ENCODE measurements at regions not wholly inside any gene's neighbourhood (a gene's known extent, or its start where the extent isn't known, plus 50 kb on each side); places are given as distances from the start of the nearest gene placed in this dataset.

DNA sequence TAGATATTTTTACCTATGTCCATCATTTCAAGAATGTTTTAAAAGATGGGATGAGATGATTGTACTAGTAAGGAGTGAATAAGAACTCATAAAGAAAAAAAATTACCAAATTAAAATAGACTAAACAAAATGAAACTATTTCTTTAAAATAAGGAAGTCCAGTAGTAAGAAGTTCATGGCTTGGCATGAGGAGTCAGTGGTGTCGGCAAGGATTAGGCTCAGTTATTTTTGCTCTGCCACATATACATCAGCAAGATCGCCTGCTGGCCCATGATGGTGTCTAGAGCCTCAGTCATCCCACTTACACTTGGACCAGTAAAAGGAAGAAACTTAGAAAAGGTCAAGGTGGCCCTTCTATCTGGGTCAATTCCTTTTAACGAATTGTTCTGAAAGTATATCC is 300.9 kb upstream of the SLC8A1 start:
- TF ChIP-seq, protein P1, sequence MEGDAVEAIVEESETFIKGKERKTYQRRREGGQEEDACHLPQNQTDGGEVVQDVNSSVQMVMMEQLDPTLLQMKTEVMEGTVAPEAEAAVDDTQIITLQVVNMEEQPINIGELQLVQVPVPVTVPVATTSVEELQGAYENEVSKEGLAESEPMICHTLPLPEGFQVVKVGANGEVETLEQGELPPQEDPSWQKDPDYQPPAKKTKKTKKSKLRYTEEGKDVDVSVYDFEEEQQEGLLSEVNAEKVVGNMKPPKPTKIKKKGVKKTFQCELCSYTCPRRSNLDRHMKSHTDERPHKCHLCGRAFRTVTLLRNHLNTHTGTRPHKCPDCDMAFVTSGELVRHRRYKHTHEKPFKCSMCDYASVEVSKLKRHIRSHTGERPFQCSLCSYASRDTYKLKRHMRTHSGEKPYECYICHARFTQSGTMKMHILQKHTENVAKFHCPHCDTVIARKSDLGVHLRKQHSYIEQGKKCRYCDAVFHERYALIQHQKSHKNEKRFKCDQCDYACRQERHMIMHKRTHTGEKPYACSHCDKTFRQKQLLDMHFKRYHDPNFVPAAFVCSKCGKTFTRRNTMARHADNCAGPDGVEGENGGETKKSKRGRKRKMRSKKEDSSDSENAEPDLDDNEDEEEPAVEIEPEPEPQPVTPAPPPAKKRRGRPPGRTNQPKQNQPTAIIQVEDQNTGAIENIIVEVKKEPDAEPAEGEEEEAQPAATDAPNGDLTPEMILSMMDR (IDR thresholded peaks at IDR 0.05; ENCODE audit: low read depth, low read length): no peak
- no peak for TF ChIP-seq EZH2phosphoT487 (IDR thresholded peaks at IDR 0.05; ENCODE audit: low read depth)
